Astrocyte of the spinal cord (primary cell): ENCODE measurements at regions not wholly inside any gene's neighbourhood (a gene's known extent, or its start where the extent isn't known, plus 50 kb on each side); places are given as distances from the start of the nearest gene placed in this dataset.

Source experiments
- DNase-seq: peaks from one replicate; pipeline ENCODE4 v3.0.0; 2011; ENCODE audit warnings: low read depth, low spot score
- H3K4me3 ChIP-seq: 2 replicates; pipeline ENCODE4 v1.5.1; 2011; ENCODE audit warnings: low read depth, mild to moderate bottlenecking, low read length, moderate library complexity
- in situ Hi-C: cut with HindIII; loops from 2 replicates; pipeline ENCODE4 v1.10.0; 2017; ENCODE audit warnings: low sequenced_read_pairs
- TF ChIP-seq, protein P1 (sequence below): IDR thresholded peaks from 2 replicates; pipeline ENCODE4 v1.5.1; 2012; ENCODE audit warnings: low read depth, mild to moderate bottlenecking, low read length, inconsistent platforms

DNA sequence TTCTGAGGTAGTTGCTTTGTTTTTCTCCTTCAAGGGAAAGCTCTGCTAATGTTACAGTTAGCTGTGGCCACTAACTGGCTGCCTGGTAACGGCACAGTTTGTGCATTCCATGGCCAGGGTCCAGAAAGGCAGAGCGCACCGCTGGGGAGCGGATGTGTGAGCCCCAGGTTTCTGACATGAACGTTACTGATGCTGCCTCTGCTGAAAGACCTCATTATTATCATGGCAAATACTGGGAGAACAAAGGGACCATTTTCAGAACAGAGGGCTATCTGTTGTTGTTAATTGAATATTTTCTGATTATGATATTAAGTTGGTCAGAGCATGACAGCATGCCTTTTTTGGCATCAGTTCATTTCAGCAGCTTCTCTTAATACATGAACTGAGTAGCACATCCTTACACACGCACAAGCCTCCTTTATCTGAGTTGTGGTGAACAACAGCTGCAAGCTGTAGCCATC is 134.1 kb downstream of the NUDT12 start:
- DNase-seq, result peak; percentile 94
- in situ Hi-C loops, result no loop called here
- TF ChIP-seq, protein P1, sequence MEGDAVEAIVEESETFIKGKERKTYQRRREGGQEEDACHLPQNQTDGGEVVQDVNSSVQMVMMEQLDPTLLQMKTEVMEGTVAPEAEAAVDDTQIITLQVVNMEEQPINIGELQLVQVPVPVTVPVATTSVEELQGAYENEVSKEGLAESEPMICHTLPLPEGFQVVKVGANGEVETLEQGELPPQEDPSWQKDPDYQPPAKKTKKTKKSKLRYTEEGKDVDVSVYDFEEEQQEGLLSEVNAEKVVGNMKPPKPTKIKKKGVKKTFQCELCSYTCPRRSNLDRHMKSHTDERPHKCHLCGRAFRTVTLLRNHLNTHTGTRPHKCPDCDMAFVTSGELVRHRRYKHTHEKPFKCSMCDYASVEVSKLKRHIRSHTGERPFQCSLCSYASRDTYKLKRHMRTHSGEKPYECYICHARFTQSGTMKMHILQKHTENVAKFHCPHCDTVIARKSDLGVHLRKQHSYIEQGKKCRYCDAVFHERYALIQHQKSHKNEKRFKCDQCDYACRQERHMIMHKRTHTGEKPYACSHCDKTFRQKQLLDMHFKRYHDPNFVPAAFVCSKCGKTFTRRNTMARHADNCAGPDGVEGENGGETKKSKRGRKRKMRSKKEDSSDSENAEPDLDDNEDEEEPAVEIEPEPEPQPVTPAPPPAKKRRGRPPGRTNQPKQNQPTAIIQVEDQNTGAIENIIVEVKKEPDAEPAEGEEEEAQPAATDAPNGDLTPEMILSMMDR, result no peak
- no peak overlapping the region for H3K4me3 ChIP-seq

DNA sequence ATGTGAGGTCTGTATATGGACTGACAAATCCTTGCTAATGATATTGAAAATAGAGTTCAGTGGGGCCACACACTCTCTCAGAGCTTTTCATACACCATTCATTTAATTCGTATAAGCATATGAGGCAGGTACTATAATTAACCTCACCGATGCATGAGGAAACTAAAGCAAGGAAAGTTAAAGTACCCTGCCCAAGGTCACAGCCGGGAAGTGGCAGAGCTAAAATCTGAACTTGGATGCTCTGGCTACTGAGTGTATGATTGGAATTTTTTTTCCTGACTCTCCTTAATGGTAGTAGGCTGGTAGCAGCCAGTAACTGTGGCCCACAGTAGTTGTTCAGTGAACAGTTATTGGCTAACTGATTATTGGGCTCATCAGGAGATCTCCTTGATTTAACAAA is 135.3 kb downstream of the NUDT12 start:
- no peak overlapping the region for H3K4me3 ChIP-seq
- no peak for DNase-seq
- TF ChIP-seq, protein P1, result no peak
- in situ Hi-C loops, result no loop called here

DNA sequence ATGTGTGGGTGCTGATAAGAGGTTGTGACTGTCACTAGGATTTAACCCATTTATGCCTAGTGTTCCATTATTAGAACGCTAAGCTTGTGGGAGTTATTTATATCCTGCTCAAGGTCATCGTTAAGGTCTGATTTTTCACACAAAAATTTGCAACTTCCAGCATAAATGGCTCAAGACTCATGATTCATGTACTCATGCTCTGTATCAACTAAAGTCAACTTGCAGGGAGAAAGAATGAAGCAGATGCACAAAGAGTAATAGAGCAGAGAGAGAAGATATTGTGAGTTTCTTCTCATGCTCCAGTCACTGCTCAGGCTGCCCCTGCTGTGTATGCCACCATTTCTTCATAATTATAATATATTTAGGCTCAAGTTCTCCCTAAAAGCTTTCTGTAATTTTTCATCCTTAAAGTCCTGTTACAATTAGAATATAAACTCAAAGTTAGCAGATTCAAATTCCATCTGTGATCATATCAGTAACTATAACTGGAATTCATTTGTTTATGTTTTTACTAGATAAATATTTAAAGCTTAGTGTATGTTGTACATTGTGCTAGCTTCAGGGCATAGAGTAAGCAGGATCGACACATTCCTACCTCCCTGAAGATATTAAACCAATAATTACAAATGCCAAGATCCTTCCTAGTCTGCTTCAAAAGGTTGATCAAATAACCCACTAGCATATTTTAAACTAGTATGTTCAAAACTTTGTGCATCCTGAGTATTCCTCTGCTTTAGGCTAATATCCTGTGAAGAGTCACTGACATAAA is 136.7 kb downstream of the NUDT12 start:
- TF ChIP-seq, protein P1, result no peak
- DNase-seq, result peak; percentile 37
- no peak overlapping the region for H3K4me3 ChIP-seq
- in situ Hi-C loops, result no loop called here

DNA sequence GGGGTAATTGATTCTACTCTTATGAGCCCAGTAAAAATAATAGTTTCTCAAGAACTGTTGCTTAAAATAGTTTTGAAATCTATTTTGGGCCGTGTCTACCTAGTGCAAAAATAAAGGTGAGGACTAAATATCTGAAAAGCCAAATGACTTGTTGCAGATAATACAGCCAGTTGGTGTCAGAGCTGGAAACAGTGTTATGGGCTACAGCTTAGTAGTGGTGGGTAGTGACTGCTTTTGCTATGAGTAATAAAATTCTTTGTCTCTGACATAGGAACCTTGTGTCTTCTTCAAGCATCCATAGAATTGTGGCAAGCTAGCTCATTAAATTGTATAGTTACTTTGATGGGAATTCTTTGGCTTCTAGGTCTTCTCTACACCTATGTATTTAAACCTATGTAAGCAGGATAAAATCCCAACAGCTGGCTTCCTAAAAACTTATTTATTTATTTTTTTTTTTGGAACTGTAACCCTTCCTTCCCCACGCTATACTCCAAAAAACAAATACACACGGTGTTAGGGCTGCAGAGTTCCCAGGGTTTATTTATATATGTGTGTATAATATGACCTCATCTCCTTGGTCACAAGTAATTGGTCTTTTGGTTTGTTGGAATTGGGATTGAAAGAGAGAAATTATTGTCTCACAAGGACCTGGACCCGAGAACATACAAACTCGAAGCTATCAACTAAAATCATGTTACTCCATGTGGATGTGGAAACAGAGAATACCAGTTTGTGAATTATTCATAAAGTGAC is 138.0 kb downstream of the NUDT12 start:
- H3K4me3 ChIP-seq, result no peak overlapping the region
- peak; percentile 59 for DNase-seq
- TF ChIP-seq, protein P1, result no peak
- in situ Hi-C loops, result no loop called here

DNA sequence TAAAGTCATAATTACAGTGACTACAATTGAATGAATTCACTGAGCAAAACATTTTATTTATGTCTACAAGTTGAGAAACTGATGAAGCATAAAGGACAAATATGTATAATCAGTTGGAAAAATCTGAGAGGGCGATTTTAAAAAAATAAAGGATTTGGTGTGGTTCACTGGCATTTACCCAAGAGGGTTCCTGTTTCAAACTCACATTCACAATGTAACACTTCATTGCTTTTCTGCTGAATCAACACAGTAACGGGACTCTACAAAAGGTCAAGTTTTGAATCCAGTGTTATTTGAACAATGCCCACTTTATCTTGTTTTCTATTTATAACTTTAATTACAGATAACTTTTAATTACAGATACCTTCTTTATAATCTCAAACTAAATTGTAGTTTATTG is 138.6 kb downstream of the NUDT12 start:
- TF ChIP-seq, protein P1, result no peak
- DNase-seq, result peak; percentile 41

DNA sequence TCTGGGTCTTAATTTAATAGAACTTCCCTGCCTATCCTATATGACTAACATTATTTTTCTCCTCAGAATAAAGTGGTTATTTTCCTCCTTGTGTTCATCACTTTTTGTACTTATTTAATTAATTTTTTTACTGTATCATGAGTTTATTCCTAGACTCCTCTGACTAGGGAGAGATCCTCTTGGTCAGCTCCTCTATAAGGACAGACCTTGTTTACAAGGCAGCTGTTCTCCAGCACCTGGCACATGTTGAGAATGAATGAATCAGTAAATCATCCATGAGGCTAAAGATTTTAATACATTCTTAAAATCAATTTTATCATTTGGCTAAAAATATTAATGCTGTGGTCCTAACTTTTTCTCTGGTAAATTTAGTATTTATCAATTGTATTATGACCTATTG is 139.8 kb downstream of the NUDT12 start:
- TF ChIP-seq, protein P1, result no peak
- in situ Hi-C loops, result no loop called here
- DNase-seq, result no peak
- no peak overlapping the region for H3K4me3 ChIP-seq

More for the DNA sequence above, 138.6 kb downstream of the NUDT12 start:
- in situ Hi-C loops, result no loop called here
- H3K4me3 ChIP-seq, result no peak overlapping the region
